ENCODE measurements at regions not wholly inside any gene's neighbourhood (a gene's known extent, or its start where the extent isn't known, plus 50 kb on each side); places are given as distances from the start of the nearest gene placed in this dataset.

- no peak for TF ChIP-seq POLR2A (IDR thresholded peaks at IDR 0.05)
- no peak for TF ChIP-seq CTCF (IDR thresholded peaks at IDR 0.05)
Measured at GRCh38 chr6:81847866-81848265, 95.4 kb upstream of the TENT5A start.
